ENCODE measurements at regions not wholly inside any gene's neighbourhood (a gene's known extent, or its start where the extent isn't known, plus 50 kb on each side); places are given as distances from the start of the nearest gene placed in this dataset.

- TF ChIP-seq PREB (CRISPR knock-in tag; IDR thresholded peaks at IDR 0.05) (no peak), RELA (CRISPR knock-in tag; IDR thresholded peaks at IDR 0.05) (no peak), JUND (CRISPR knock-in tag; IDR thresholded peaks at IDR 0.05) (no peak), EZH2 (conservative IDR thresholded peaks at IDR 0.05; ENCODE audit: low read depth, low read length) (no peak), POGZ (CRISPR knock-in tag; IDR thresholded peaks at IDR 0.05) (no peak), SRSF1 (optimal IDR thresholded peaks at IDR 0.05; ENCODE audit: low read depth, low read length) (no peak), CBX5 (CRISPR knock-in tag; IDR thresholded peaks at IDR 0.05; ENCODE audit: borderline replicate concordance) (no peak), POLR2A (IDR thresholded peaks at IDR 0.05; ENCODE audit: insufficient read depth in 1 of 2, low read depth in 2 of 2, low read length in 2 of 2) (no peak)
These were observed 124.8 kb upstream of the CHRM3 start for GRCh38 chr1:239261521-239261920.
